Jurkat, Clone E6-1 (cell line): ENCODE measurements at regions not wholly inside any gene's neighbourhood (a gene's known extent, or its start where the extent isn't known, plus 50 kb on each side); places are given as distances from the start of the nearest gene placed in this dataset.
"Not testable (repeated sequence)": the region's sequence is repeated elsewhere in the genome, so short reads cannot be mapped to it uniquely, and the experiment has no call there.

Experiments
- DNase-seq: peaks from one replicate; pipeline ENCODE4 v3.0.0-alpha.2; 2011; ENCODE audit warnings: low read depth, low spot score
- H3K4me3 ChIP-seq: 2 replicates; pipeline ENCODE4 v1.5.1; 2011; ENCODE audit warnings: mild to moderate bottlenecking, low read length, control low read depth, moderate library complexity

DNA sequence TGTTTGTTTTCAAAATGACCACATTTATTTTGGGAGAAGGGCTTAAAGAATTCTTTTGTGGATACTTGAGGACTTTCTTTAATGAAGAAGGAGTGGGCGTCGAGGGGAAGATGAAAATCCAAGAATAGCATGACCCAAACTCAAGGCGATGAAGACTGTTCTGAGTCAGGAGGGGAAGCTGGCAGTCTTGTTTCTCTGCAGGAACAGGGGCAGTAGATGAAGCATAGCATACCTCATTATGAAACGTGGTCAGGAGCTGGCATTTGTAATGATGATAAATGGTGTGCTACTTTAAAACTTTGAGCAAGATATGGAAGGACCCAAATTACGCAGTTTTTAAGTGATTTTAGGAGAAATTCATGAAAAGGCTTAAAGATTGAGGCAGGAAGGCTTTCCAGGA, 549.0 kb downstream of the IGSF11 start:
- no peak for DNase-seq
- no peak overlapping the region for H3K4me3 ChIP-seq

- no peak for DNase-seq
- H3K4me3 ChIP-seq, result no peak overlapping the region
Observed at GRCh38 chr3:118487734-118488133, 546.9 kb downstream of the IGSF11 start.

DNA sequence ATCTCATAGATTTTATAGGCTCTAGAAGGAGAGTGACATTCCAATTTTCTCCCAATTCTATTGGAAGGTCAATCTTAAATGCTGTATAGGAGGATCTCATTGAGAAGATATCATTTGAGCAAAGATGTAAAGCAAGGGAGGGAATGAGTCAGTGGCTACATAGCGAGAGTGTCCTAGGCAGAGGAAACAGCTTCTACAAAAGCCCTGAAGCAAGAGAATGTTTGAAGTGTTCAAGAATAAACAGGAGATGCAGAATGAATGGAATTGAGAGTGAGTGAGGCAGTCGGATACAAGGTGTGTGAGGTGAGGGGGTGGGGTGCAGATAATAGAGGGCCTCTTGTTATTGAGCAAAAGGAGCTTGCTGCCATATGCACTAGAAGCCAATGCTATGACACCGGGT, 545.9 kb downstream of the IGSF11 start:
- no peak for DNase-seq
- H3K4me3 ChIP-seq, result no peak overlapping the region

GRCh38 chr3:118495206-118495605, 539.4 kb downstream of the IGSF11 start:
- DNase-seq, result no peak
- H3K4me3 ChIP-seq, result no peak overlapping the region

- no peak for DNase-seq
- no peak overlapping the region for H3K4me3 ChIP-seq
Observed at GRCh38 chr3:118497274-118497673, 537.4 kb downstream of the IGSF11 start.

GRCh38 chr3:118501152-118501551, 533.5 kb downstream of the IGSF11 start:
- no peak overlapping the region for H3K4me3 ChIP-seq
- peak; percentile 6 for DNase-seq

DNA sequence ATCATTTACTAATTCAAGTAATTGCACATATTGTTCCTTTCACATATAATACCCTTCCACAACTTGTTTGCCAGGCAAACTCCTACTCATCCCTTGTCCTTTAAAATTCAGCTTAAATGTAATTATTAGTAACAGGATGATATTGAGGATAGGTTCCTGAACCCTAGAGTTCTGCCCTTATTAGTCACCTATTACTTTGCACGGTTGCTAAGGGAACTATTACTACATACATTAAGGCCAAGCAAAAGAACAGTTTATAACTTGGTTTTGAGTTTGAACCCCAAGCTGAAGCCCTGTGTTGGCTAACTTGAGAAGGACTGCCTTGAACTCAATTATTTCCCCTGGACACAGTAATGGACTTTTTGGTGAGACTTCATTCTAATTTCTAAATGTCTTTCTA, 529.7 kb downstream of the IGSF11 start:
- no peak overlapping the region for H3K4me3 ChIP-seq
- DNase-seq, result no peak

GRCh38 chr3:118505784-118506183, 528.9 kb downstream of the IGSF11 start:
- H3K4me3 ChIP-seq, result no peak overlapping the region
- DNase-seq, result no peak

- DNase-seq, result no peak
- H3K4me3 ChIP-seq, result no peak overlapping the region
Observed at GRCh38 chr3:118511402-118511801, 523.2 kb downstream of the IGSF11 start.

- no peak overlapping the region for H3K4me3 ChIP-seq
- no peak for DNase-seq
Observed at GRCh38 chr3:118512301-118512700, 522.3 kb downstream of the IGSF11 start.

GRCh38 chr3:118525077-118525476, 509.6 kb downstream of the IGSF11 start:
- DNase-seq, result no peak
- no peak overlapping the region for H3K4me3 ChIP-seq

DNA sequence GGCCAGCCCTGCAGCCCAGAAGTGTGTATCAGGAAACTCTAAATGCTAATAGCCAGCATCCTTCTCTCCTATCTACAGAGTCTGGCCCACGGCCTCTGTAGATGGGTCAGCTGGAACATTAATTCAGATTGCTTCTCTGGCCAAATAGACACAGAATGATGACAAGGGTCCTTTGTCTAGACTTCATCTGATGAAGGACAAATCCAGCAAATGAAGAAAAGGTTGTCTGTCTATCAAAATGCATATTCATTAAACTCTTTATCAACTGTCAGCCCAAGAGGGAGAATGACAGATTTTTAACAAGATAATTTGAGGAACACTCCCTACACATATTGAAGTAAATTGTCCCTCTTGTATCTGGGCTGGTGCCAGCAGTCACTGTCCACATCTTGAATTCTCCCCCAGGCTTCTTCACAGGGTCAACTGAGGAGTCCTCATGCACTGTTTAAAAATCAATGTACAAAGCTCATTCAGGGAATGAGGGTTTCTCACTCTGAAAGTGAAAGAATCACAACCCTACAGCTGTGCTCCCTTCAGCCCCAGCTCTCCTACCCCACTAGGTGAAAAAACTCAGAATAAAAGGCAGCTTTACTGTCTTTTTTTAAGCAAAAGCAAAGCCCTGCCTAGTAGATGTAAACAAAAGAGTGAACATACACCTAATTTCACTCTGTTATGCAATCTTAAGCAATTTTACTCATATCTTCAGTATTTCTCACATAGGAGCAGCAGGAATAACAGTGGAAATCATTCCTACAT, 507.7 kb downstream of the IGSF11 start:
- DNase-seq, result no peak
- H3K4me3 ChIP-seq, result no peak overlapping the region

GRCh38 chr3:118527514-118528044, 507.1 kb downstream of the IGSF11 start:
- DNase-seq, result no peak
- no peak overlapping the region for H3K4me3 ChIP-seq

- no peak overlapping the region for H3K4me3 ChIP-seq
- DNase-seq, result no peak
Observed at GRCh38 chr3:118529554-118529953, 505.1 kb downstream of the IGSF11 start.

GRCh38 chr3:118530350-118530922, 504.2 kb downstream of the IGSF11 start:
- no peak overlapping the region for H3K4me3 ChIP-seq
- no peak for DNase-seq

DNA sequence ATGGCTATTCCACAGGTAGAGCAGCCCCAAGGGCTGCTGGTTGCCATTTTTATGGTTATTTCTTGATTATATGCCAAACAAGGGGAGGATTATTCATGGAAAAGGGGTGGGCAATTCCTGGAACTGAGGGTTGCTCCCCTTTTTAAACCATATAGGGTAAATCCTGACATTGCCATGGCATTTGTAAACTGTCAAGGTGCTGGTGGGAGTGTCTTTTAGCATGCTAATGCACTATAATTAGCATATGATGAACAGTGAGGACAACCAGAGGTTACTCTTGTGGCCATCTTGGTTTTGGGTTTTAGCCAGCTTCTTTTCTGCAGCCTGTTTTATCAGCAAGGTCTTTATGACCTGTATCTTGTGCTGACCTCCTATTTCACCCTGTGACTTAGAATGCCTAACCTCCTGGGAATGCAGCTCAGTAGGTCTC, 503.7 kb downstream of the IGSF11 start:
- not testable (repeated sequence) for H3K4me3 ChIP-seq, DNase-seq

GRCh38 chr3:118531816-118532215, 502.8 kb downstream of the IGSF11 start:
- DNase-seq, result no peak
- no peak overlapping the region for H3K4me3 ChIP-seq

DNA sequence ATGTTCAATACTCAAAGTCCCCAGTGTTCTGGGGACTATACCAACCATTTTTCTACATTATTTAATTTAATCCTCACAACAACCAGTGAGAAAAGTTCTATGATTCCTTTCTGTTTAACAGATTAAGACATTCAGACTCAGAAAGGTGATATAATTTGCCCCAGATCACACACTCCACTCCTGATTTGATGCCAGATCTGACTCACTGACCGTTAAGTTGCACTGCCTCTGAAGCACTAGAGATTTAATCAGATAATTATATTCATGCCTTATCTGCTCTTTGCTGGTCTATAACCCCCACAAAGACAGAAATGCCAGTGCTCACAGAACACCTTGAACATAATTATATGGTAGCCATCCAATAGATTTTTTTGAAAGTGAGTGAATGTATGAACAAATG, 501.0 kb downstream of the IGSF11 start:
- H3K4me3 ChIP-seq, result no peak overlapping the region
- no peak for DNase-seq

DNA sequence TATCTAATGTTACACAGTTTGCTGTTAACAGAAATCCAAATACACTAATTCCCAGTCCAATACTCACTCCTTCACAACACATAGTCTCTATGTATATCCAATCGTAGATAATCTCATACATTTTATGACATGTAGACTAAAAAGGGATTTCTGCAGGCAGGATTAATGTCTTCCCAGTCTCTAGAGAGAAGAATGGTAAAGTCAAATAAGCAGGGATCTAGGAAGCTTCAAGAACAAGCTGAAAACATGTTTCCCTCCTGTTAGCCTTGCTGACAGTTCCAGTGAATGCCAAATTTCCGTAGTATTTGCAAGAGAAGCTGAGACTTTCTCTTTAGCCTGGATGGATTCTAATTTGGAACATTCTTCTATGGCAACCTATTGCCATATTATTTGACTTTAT, 500.1 kb downstream of the IGSF11 start:
- no peak overlapping the region for H3K4me3 ChIP-seq
- no peak for DNase-seq

DNA sequence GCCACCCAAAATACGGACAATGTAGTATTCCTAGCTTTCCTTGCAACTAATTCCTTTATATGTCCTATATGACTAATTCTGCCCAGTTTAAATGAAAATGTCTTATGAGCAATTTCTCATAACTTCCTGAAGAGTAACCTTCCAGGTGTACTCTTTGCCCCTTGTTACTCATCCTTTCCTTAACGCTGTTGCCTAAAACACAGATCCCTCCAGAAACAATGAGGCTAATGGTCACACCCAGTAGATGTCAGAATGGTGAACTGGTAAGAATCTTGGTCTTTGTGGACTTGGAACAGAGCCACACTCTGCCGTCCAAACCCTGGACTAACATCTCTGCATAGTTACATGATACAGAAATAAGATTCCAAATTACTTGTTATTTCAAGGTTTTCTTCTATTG, 497.9 kb downstream of the IGSF11 start:
- H3K4me3 ChIP-seq, result no peak overlapping the region
- DNase-seq, result no peak

DNA sequence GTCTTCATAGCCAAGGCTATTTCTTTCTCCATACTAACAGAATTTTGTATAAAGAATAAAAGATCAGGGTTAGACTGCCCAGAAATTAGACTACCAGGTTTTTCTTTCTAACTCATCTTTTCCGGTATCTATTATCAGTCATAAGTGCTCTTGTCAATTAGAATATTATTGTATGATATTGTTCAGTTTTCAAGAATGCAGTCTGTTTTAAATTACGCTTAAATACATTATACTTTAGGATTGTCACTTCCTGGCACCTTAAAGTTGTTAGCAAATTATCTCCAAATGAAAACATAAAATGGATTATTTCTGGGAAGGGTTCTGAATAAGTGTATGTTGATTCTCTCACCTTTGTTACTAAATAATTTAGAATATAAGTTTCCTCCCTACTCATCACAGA, 497.2 kb downstream of the IGSF11 start:
- no peak for DNase-seq
- no peak overlapping the region for H3K4me3 ChIP-seq
